SK-N-MC (cell line): ENCODE measurements at regions not wholly inside any gene's neighbourhood (a gene's known extent, or its start where the extent isn't known, plus 50 kb on each side); places are given as distances from the start of the nearest gene placed in this dataset.

Experiments
- EZH2 ChIP-seq: fragments of 200-600 bp; sonication (generic); IDR thresholded peaks from one replicate; pipeline ENCODE4 v1.6.1; 2017; ENCODE audit warnings: antibody characterized with exemption
- FOXP2 ChIP-seq: optimal IDR thresholded peaks from 2 replicates; pipeline ENCODE3; 2011; ENCODE audit warnings: mild to moderate bottlenecking, moderate library complexity; ENCODE audit not compliant: insufficient read depth; ENCODE audit errors: extremely low read length, control extremely low read depth
- POLR2AphosphoS5 ChIP-seq: IDR thresholded peaks from 2 replicates; pipeline ENCODE4 v1.6.1; 2012; ENCODE audit warnings: mild to moderate bottlenecking, low read depth, low read length, borderline replicate concordance

- no peak for TF ChIP-seq POLR2AphosphoS5
- no peak for TF ChIP-seq EZH2
- TF ChIP-seq FOXP2, result no peak
Measured at GRCh38 chr2:76461431-76461830, 750.7 kb upstream of the GCFC2 start.
